Astrocyte (in vitro differentiated cells and primary cell): ENCODE measurements at regions not wholly inside any gene's neighbourhood (a gene's known extent, or its start where the extent isn't known, plus 50 kb on each side); places are given as distances from the start of the nearest gene placed in this dataset.

ENCODE experiments used
- DNase-seq: peaks from one replicate; pipeline ENCODE4 v3.0.0-alpha.2; 2010; ENCODE audit warnings: low read depth
- FAIRE-seq: peaks from 2 replicates; lab custom pipeline; 2011; peaks lifted over from hg19 to GRCh38; lab: Jason Lieb, UNC
- H2AFZ ChIP-seq: 2 replicates; pipeline ENCODE4 v1.6.0; 2012; ENCODE audit warnings: low read depth, low read length, inconsistent platforms
- H3K27ac ChIP-seq: 2 replicates; pipeline ENCODE4 v1.5.1; 2011; ENCODE audit warnings: low read depth, low read length, inconsistent platforms
- H3K27me3 ChIP-seq: 2 replicates; pipeline ENCODE4 v1.6.0; 2011; ENCODE audit warnings: low read length, inconsistent platforms; ENCODE audit not compliant: insufficient read depth
- H3K36me3 ChIP-seq: 2 replicates; pipeline ENCODE4 v1.5.1; 2011; ENCODE audit warnings: low read length, inconsistent platforms; ENCODE audit not compliant: insufficient read depth
- H3K4me1 ChIP-seq: 2 replicates; pipeline ENCODE4 v1.5.1; 2011; ENCODE audit warnings: low read length, inconsistent platforms; ENCODE audit not compliant: insufficient read depth
- H3K4me2 ChIP-seq: 2 replicates; pipeline ENCODE4 v1.6.0; 2012; ENCODE audit warnings: low read length, inconsistent platforms
- H3K4me3 ChIP-seq: 2 replicates; pipeline ENCODE4 v1.5.1; 2011; ENCODE audit warnings: low read depth, mild to moderate bottlenecking, low read length, inconsistent platforms; ENCODE audit not compliant: insufficient read depth
- H3K79me2 ChIP-seq: 2 replicates; pipeline ENCODE4 v1.6.0; 2012; ENCODE audit warnings: mild to moderate bottlenecking, low read length, inconsistent platforms; ENCODE audit not compliant: insufficient read depth
- H3K9ac ChIP-seq: 2 replicates; pipeline ENCODE4 v1.6.0; 2012; ENCODE audit warnings: mild to moderate bottlenecking, low read length, inconsistent platforms
- H3K9me3 ChIP-seq: 2 replicates; pipeline ENCODE4 v1.5.1; 2012; ENCODE audit warnings: low read depth, mild to moderate bottlenecking, low read length, inconsistent platforms; ENCODE audit not compliant: insufficient read depth
- H4K20me1 ChIP-seq: 2 replicates; pipeline ENCODE4 v1.6.0; 2012; ENCODE audit warnings: low read length, inconsistent platforms; ENCODE audit not compliant: insufficient read depth
- H3K27ac Mint-ChIP-seq: one replicate; pipeline ENCODE4 v1.8.0; 2021; ENCODE audit warnings: mild to moderate bottlenecking, mixed read lengths; ENCODE audit not compliant: unreplicated experiment
- H3K27me3 Mint-ChIP-seq: one replicate; pipeline ENCODE4 v1.8.0; 2021; ENCODE audit warnings: low read depth, mixed read lengths; ENCODE audit not compliant: unreplicated experiment
- H3K36me3 Mint-ChIP-seq: one replicate; pipeline ENCODE4 v1.8.0; 2021; ENCODE audit warnings: low read depth, mixed read lengths; ENCODE audit not compliant: unreplicated experiment
- H3K4me1 Mint-ChIP-seq: one replicate; pipeline ENCODE4 v1.8.0; 2021; ENCODE audit warnings: low read depth, mixed read lengths; ENCODE audit not compliant: unreplicated experiment
- H3K4me3 Mint-ChIP-seq: one replicate; pipeline ENCODE4 v1.8.0; 2021; ENCODE audit warnings: mild to moderate bottlenecking, moderate library complexity, mixed read lengths; ENCODE audit not compliant: unreplicated experiment
- H3K9me3 Mint-ChIP-seq: one replicate; pipeline ENCODE4 v1.8.0; 2021; ENCODE audit warnings: mild to moderate bottlenecking, mixed read lengths; ENCODE audit not compliant: unreplicated experiment
- CTCF ChIP-seq: IDR thresholded peaks from 2 replicates; pipeline ENCODE4 v1.5.1; 2011; ENCODE audit warnings: low read depth, mild to moderate bottlenecking, inconsistent platforms, low read length, moderate library complexity; ENCODE audit not compliant: insufficient read depth
- EZH2 ChIP-seq: IDR thresholded peaks from 2 replicates; pipeline ENCODE4 v1.6.1; 2012; ENCODE audit warnings: mild to moderate bottlenecking, low read length, inconsistent platforms; ENCODE audit not compliant: insufficient read depth

GRCh38 chr3:76231258-76231657 lies 445.9 kb upstream of the ZNF717 start:
- no peaks in the 10 kb centered on the region for H3K9me3 ChIP-seq
- H3K9ac ChIP-seq, result no peak overlapping the region
- no peak overlapping the region for H3K4me3 ChIP-seq
- H4K20me1 ChIP-seq, result no peaks in the 10 kb centered on the region
- H3K4me3 Mint-ChIP-seq, result no peak overlapping the region
- H3K4me2 ChIP-seq, result no peak overlapping the region
- H3K79me2 ChIP-seq, result no peaks in the 10 kb centered on the region
- DNase-seq, result no peak
- no peaks in the 10 kb centered on the region for H3K4me1 ChIP-seq
- H3K27me3 ChIP-seq, result no peaks in the 10 kb centered on the region
- no peak overlapping the region for H2AFZ ChIP-seq
- peaks cover 2% of the 10 kb centered on the region for H3K9me3 Mint-ChIP-seq
- no peak for FAIRE-seq
- H3K4me1 Mint-ChIP-seq, result no peaks in the 10 kb centered on the region
- H3K36me3 Mint-ChIP-seq, result no peaks in the 10 kb centered on the region
- H3K27ac ChIP-seq, result no peak overlapping the region
- no peak overlapping the region for H3K27ac Mint-ChIP-seq
- TF ChIP-seq CTCF, result no peak
- no peak for TF ChIP-seq EZH2
- H3K27me3 Mint-ChIP-seq, result no peaks in the 10 kb centered on the region
- H3K36me3 ChIP-seq, result no peaks in the 10 kb centered on the region

GRCh38 chr3:76242886-76243753 lies 457.8 kb upstream of the ZNF717 start:
- FAIRE-seq (no peak), DNase-seq (no peak)
- no peak overlapping the region for H3K27ac Mint-ChIP-seq
- no peak overlapping the region for H3K4me3 Mint-ChIP-seq
- Histone ChIP-seq H2AFZ (no peak overlapping the region), H3K9me3 (no peaks in the 10 kb centered on the region), H3K4me2 (no peak overlapping the region), H3K27me3 (no peaks in the 10 kb centered on the region), H3K79me2 (no peaks in the 10 kb centered on the region), H3K36me3 (no peaks in the 10 kb centered on the region), H4K20me1 (no peaks in the 10 kb centered on the region), H3K4me1 (no peaks in the 10 kb centered on the region), H3K9ac (no peak overlapping the region), H3K27ac (no peak overlapping the region), H3K4me3 (no peak overlapping the region)
- no peaks in the 10 kb centered on the region for H3K4me1 Mint-ChIP-seq
- H3K36me3 Mint-ChIP-seq, result no peaks in the 10 kb centered on the region
- H3K27me3 Mint-ChIP-seq, result no peaks in the 10 kb centered on the region
- H3K9me3 Mint-ChIP-seq, result peaks cover 5% of the 10 kb centered on the region
- TF ChIP-seq EZH2 (no peak), CTCF (no peak)

GRCh38 chr3:76245073-76245472 lies 459.7 kb upstream of the ZNF717 start:
- peaks cover 3% of the 10 kb centered on the region for H3K9me3 Mint-ChIP-seq
- no peak for DNase-seq
- no peaks in the 10 kb centered on the region for H3K36me3 Mint-ChIP-seq
- H3K9ac ChIP-seq, result no peak overlapping the region
- no peak overlapping the region for H3K27ac Mint-ChIP-seq
- H3K4me3 Mint-ChIP-seq, result no peak overlapping the region
- no peaks in the 10 kb centered on the region for H3K27me3 ChIP-seq
- H3K4me1 ChIP-seq, result no peaks in the 10 kb centered on the region
- H3K79me2 ChIP-seq, result no peaks in the 10 kb centered on the region
- H3K4me3 ChIP-seq, result no peak overlapping the region
- H3K4me2 ChIP-seq, result no peak overlapping the region
- no peaks in the 10 kb centered on the region for H3K9me3 ChIP-seq
- H3K27ac ChIP-seq, result no peak overlapping the region
- no peaks in the 10 kb centered on the region for H3K36me3 ChIP-seq
- TF ChIP-seq EZH2 (no peak), CTCF (no peak)
- no peaks in the 10 kb centered on the region for H3K4me1 Mint-ChIP-seq
- H4K20me1 ChIP-seq, result no peaks in the 10 kb centered on the region
- H2AFZ ChIP-seq, result no peak overlapping the region
- H3K27me3 Mint-ChIP-seq, result no peaks in the 10 kb centered on the region
- no peak for FAIRE-seq
